Superior temporal gyrus (tissue), 1 donor: ENCODE measurements at regions not wholly inside any gene's neighbourhood (a gene's known extent, or its start where the extent isn't known, plus 50 kb on each side); places are given as distances from the start of the nearest gene placed in this dataset.

ENCODE experiments used
- DNase-seq: peaks from one replicate; pipeline ENCODE4 v3.0.0-alpha.2; 2016; ENCODE audit errors: extremely low spot score

- DNase-seq, result no peak
These were observed 125.8 kb upstream of the TMPO start for GRCh38 chr12:98389593-98389992.

DNA sequence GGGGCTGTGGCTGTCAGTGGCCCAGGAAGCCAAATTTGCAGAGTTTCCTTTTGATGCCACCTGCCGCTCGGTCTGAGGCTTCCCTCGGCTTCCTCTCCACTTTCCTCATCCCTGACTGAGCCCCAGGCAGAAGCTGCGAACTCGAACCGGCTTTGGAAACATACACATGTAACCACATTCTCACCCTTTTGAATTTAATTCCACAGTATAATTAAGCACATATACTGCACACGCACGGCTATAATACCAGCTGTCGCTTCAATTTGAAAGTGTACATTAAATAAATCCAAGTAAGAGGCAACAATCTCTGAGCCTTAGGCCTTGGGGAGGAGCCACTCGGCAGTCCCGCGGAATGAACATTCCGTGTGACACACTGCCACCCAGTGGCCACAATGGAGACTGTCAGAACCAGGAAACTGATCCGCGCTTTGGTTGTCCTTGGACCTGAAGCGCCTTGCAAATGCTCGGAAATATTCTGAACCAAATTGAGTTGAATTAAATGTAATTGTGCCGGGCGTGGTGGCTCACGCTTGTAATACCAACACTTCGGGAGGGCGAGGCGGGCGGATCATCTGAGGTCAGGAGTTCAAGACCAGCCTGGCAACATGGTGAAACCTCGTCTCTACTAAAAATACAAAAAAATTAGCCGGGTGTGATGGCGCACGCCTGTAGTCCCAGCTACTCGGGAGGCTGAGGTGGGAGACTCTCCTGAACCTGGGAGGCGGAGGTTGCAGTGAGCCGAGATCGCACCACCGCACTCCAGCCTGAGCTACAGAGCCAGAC is 117.9 kb upstream of the TMPO start:
- peak; percentile 93 for DNase-seq

- DNase-seq, result peak; percentile 30
These were observed 115.9 kb upstream of the TMPO start for GRCh38 chr12:98399532-98399931.

DNA sequence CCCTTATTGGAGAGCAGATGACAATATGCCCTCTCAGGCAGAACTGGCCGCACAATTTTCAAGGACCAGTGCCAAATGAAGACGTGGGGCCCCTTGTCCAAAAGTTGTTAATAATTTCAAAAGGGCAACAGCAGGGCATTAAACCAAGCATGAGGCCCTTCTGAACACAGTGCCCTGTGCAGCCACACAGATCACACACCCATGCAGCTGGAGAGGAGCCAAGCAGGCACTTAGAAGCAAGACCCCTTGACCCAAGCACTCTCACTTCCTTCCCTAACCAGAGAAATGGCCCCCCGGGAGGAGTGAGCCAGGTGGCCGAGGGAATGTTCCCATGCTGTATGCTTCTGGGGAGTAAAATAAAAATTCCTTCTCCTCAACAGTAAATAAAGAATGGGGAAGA is 114.0 kb upstream of the TMPO start:
- no peak for DNase-seq

- DNase-seq, result no peak
These were observed 113.3 kb upstream of the TMPO start for GRCh38 chr12:98402091-98402490.

- DNase-seq, result no peak
These were observed 112.7 kb upstream of the TMPO start for GRCh38 chr12:98402671-98403070.

DNA sequence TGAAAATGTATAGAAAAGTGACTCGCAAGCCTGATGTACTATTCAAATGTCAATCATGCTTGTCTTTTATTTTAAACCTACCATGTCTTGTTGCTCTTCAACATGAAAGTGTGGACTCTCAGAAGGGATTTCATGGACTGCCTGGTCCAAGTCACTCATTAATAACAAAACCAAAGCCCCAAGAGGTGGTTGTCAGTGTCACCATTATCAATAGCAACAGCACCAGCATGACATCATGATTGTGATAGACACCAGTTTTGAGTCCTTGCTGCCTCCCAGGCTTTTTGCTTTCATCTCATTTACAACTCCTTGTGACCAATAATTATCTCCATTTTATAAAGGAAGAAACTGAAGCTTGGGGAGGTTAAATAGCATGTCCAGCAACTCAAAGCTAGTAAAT is 112.0 kb upstream of the TMPO start:
- no peak for DNase-seq

GRCh38 chr12:98403936-98404335 is 111.5 kb upstream of the TMPO start:
- DNase-seq, result no peak

GRCh38 chr12:98405805-98406366 is 109.5 kb upstream of the TMPO start:
- no peak for DNase-seq

DNA sequence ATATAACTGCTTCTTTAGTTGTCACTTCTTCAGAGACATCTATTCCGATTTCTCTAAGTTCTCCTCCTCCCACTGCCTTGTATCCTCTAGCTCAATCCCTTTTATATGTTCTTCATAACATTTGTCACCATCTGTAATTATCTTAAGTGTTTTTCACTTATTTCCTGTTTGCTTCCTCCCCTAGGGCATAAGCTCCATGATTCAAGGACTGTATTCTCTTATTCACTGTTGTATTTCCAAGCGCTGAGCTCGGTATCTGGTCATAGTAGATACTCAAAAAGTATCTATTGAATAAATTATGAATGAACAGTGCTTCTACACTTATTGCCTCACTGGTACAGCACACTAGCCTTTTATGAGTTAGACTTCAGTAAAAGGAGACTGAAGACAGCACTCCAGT is 109.0 kb upstream of the TMPO start:
- no peak for DNase-seq

GRCh38 chr12:98408681-98409080 is 106.7 kb upstream of the TMPO start:
- no peak for DNase-seq

DNA sequence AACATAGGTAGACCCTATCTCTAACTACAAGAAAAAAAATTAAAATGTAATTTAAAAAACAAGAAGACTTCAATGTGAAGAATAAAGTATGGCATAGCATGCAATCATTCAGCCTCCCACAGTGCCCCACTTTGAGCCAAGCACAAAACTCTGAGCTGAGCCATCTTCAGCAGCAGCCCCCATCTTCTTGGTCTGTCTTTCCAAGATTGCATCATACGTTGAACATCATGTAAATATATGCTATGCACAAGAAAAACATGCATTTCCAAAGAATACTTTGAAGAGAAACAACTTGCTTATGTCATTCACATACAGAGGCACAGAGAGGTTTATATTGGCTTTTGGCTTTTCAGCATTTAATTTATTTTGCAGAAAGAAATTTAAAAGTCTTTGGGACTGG is 105.8 kb upstream of the TMPO start:
- no peak for DNase-seq

GRCh38 chr12:98410356-98410755 is 105.0 kb upstream of the TMPO start:
- no peak for DNase-seq

GRCh38 chr12:98416845-98417244 is 98.5 kb upstream of the TMPO start:
- DNase-seq, result no peak

GRCh38 chr12:98417266-98417665 is 98.1 kb upstream of the TMPO start:
- DNase-seq, result no peak

DNA sequence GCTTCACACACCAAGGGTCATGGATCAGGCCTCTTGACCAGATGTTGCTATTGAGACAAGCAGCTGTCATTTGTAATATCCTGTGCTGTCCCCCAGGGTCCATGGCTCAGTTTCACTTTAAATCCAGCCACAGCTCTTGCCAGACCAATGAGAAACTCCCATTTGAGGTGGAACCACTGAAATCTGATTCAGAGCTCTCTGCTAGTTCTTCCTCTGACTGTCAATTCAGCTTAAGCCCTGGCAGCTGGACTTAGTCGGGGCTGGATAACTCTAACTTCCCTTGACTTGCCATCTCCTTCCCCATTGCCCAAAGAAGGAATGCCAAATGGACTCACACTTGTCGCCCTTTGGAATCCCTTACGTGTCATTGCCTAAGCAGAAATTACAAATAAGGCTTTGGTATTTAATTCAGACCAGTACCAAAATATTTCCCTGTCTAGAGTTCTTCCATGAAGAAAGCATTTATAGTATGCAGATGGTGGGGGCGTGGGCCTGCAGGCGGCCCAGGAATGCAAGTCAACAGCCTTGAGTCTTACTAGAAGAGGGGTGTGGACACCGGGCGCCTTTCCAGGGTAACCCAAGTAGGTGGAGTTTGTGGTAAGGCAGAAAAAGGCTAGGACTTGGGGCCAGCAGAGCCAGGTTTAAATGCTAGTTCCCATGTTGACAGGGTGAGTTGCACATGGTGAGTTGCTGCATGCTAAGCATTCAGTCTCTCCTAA is 96.9 kb upstream of the TMPO start:
- no peak for DNase-seq

DNA sequence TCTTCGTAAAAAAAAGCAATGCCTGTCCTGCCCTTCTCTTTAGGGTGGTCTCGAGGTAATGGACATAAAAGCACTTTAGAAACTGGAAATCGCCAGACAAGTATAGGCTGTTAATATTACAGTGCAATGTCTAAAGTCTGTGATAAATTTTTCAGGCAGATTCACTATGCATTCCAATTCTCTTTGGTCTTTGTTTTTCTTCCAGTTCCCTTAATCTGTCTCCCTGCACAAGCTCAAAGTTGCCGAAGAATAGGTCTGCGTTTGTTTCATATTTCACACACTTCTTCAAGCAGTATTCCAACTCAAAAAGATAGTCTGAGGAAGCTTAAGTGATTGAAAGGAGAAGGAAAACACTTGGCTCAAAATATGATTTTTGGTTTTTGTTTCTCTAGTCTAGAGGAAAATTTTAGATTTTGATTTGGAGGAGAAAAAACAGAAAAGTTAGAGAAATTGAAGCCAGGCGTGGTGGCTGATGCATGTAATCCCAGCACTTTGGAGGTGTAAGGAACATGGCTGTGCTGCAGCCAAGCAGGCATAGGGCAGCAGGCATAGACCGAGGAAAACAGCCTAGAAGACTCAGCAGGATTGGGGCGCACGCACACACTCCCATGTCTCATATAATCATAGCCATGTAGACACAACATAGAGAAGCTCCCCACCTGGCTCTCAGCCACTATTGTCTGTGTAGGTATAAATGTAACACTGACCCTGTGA is 96.2 kb upstream of the TMPO start:
- DNase-seq, result peak; percentile 16

- no peak for DNase-seq
These were observed 95.5 kb upstream of the TMPO start for GRCh38 chr12:98419795-98420404.

DNA sequence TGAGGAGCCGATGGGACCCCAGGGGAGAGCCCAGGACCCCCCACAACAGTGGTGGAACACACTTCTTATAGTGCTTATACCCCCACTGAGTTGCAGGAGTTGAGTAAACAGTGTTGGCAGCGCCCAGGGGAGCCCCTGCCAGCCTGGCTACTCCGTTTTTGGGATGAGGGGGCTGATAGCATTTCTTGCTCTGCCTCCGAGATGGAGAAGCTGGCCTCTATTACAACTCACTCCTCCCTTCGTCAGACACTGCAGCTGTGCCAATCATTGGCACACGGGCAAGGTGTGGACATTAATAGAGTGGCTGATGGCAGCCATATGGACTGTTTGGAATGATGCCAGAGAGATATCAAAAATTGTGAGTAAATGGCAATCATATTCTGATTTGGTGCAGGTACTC is 94.9 kb upstream of the TMPO start:
- DNase-seq, result no peak

- no peak for DNase-seq
These were observed 94.1 kb upstream of the TMPO start for GRCh38 chr12:98421316-98421715.

- DNase-seq, result no peak
These were observed 93.0 kb upstream of the TMPO start for GRCh38 chr12:98422359-98422758.

DNA sequence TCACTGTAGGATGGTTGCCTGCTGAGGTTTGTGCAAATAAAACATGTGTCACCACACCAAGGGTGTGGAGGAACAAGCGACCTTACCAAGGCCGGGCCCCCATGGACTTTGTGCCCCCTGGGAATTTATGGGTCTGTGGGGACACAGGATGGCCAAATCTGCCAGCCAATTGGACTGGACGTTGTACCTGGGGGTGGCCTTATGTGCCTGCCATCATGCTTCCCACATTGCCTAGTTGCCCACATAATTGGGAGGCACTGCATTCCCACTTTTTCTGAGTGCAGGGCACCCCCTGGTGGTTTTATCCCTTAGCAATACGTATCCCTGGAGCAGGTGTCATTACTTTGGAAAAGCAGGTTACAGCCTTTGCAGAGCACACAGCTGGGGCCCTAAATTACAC is 92.6 kb upstream of the TMPO start:
- DNase-seq, result no peak
